Effector CD4-positive, alpha-beta T cell (primary cell): ENCODE measurements at regions not wholly inside any gene's neighbourhood (a gene's known extent, or its start where the extent isn't known, plus 50 kb on each side); places are given as distances from the start of the nearest gene placed in this dataset.

Source experiments
- DNase-seq: peaks from one replicate; pipeline ENCODE4 v3.0.0-alpha.2; 2020

- no peak for DNase-seq
These were observed 398.6 kb downstream of the BRD1 start for GRCh38 chr22:49429066-49429465.

GRCh38 chr22:49427941-49428340, 399.7 kb downstream of the BRD1 start:
- no peak for DNase-seq

GRCh38 chr22:49427341-49427740, 400.3 kb downstream of the BRD1 start:
- DNase-seq: no peak

GRCh38 chr22:49426618-49427266, 400.9 kb downstream of the BRD1 start:
- no peak for DNase-seq

- DNase-seq: no peak
These were observed 401.6 kb downstream of the BRD1 start for GRCh38 chr22:49426098-49426497.

GRCh38 chr22:49425356-49425755, 402.3 kb downstream of the BRD1 start:
- no peak for DNase-seq

- DNase-seq: no peak
These were observed 402.8 kb downstream of the BRD1 start for GRCh38 chr22:49424893-49425270.

GRCh38 chr22:49423125-49423650, 404.5 kb downstream of the BRD1 start:
- no peak for DNase-seq

GRCh38 chr22:49422701-49423100, 405.0 kb downstream of the BRD1 start:
- no peak for DNase-seq

- no peak for DNase-seq
These were observed 407.0 kb downstream of the BRD1 start for GRCh38 chr22:49420651-49421050.

- DNase-seq: no peak
These were observed 408.0 kb downstream of the BRD1 start for GRCh38 chr22:49419661-49420060.

- DNase-seq: no peak
These were observed 408.7 kb downstream of the BRD1 start for GRCh38 chr22:49418943-49419342.

GRCh38 chr22:49418341-49418894, 409.3 kb downstream of the BRD1 start:
- DNase-seq: no peak

GRCh38 chr22:49417833-49418232, 409.8 kb downstream of the BRD1 start:
- DNase-seq: no peak

GRCh38 chr22:49417326-49417725, 410.3 kb downstream of the BRD1 start:
- no peak for DNase-seq

GRCh38 chr22:49415151-49415951, 412.3 kb downstream of the BRD1 start:
- DNase-seq: no peak

GRCh38 chr22:49413551-49413950, 414.1 kb downstream of the BRD1 start:
- no peak for DNase-seq

GRCh38 chr22:49413146-49413545, 414.5 kb downstream of the BRD1 start:
- no peak for DNase-seq

GRCh38 chr22:49412236-49412635, 415.4 kb downstream of the BRD1 start:
- no peak for DNase-seq

GRCh38 chr22:49411236-49411635, 416.4 kb downstream of the BRD1 start:
- DNase-seq: no peak

- DNase-seq: no peak
These were observed 419.4 kb downstream of the BRD1 start for GRCh38 chr22:49408102-49408836.

GRCh38 chr22:49406879-49407587, 420.6 kb downstream of the BRD1 start:
- DNase-seq: no peak
